Panc1 (cell line): ENCODE measurements at regions not wholly inside any gene's neighbourhood (a gene's known extent, or its start where the extent isn't known, plus 50 kb on each side); places are given as distances from the start of the nearest gene placed in this dataset.

Source experiments
- ATAC-seq: fragments of 200-7000 bp; cut with Tn5 transposase; 2 replicates; pipeline ENCODE4 v1.9.1; 2020; ENCODE audit warnings: mild to moderate bottlenecking, moderate library complexity
- BruUV-seq: library from RNA; stranded (reverse); fragments of 400-500 nt; replicated peaks from 2 replicates; lab custom pipeline; 2021; lab: Mats Ljungman, UMichigan
- CTCF ChIA-PET: fragments of 300-600 bp; sonication (Branson Sonifier 250); formaldehyde crosslinking; loops from one replicate; lab custom pipeline; 2022; ENCODE audit warnings: antibody characterized with exemption; lab: Charles Lee
- POLR2A ChIA-PET: fragments of 300-600 bp; sonication (Branson Sonifier 250); formaldehyde crosslinking; loops from one replicate; lab custom pipeline; 2022; ENCODE audit warnings: antibody characterized with exemption; lab: Charles Lee
- DNase-seq: peaks from one replicate; pipeline ENCODE4 v3.0.0-alpha.2; 2010; ENCODE audit warnings: low read depth, low spot score
- H3K27ac ChIP-seq: 2 replicates; pipeline ENCODE4 v1.5.1; 2011; ENCODE audit warnings: mild to moderate bottlenecking, low read length, inconsistent platforms
- H3K27me3 ChIP-seq: fragments of 200-500 bp; sonication (Bioruptor generic); 2 replicates; pipeline ENCODE4 v1.6.0; 2014; ENCODE audit warnings: low read length, inconsistent platforms; ENCODE audit not compliant: control insufficient read depth, insufficient read depth
- H3K36me3 ChIP-seq: fragments of 200-500 bp; sonication (Bioruptor generic); 2 replicates; pipeline ENCODE4 v1.5.1; 2014; ENCODE audit warnings: inconsistent platforms, mild to moderate bottlenecking, low read length, moderate library complexity; ENCODE audit not compliant: control insufficient read depth, insufficient read depth
- H3K4me1 ChIP-seq: 2 replicates; pipeline ENCODE4 v1.5.1; 2011; ENCODE audit warnings: inconsistent platforms, mild to moderate bottlenecking, low read length, moderate library complexity; ENCODE audit not compliant: control insufficient read depth, insufficient read depth
- H3K4me3 ChIP-seq, 2 experiments: 2 replicates each; pipeline ENCODE4 v1.5.1; 2011 to 2012; ENCODE audit warnings: low read depth in 2 of 2, low read length in 2 of 2, mild to moderate bottlenecking in 2 of 2, inconsistent platforms in 1 of 2, moderate library complexity in 1 of 2
- H3K9me3 ChIP-seq: fragments of 200-500 bp; sonication (Bioruptor generic); 2 replicates; pipeline ENCODE4 v1.5.1; 2014; ENCODE audit warnings: low read depth, mild to moderate bottlenecking, inconsistent platforms, low read length, moderate library complexity; ENCODE audit not compliant: control insufficient read depth, insufficient read depth
- CTCF ChIP-seq: fragments of 450-650 bp; IDR thresholded peaks from 2 replicates; pipeline ENCODE4 v1.5.1; 2017; ENCODE audit warnings: mild to moderate bottlenecking
- POLR2AphosphoS5 ChIP-seq: IDR thresholded peaks from 2 replicates; pipeline ENCODE4 v1.6.1; 2012; ENCODE audit warnings: mild to moderate bottlenecking, low read depth, low read length, moderate library complexity
- REST ChIP-seq, 2 experiments: IDR thresholded peaks; 2 replicates each; pipeline ENCODE4 v1.6.1; 2011 to 2012; ENCODE audit warnings: low read depth in 2 of 2, control low read depth in 1 of 2, low read length in 1 of 2, mild to moderate bottlenecking in 1 of 2, moderate library complexity in 1 of 2; ENCODE audit not compliant: insufficient read depth in 1 of 2
- SIN3A ChIP-seq: IDR thresholded peaks from 2 replicates; pipeline ENCODE4 v1.6.1; 2012; ENCODE audit warnings: low read depth, mild to moderate bottlenecking, low read length, moderate library complexity, borderline replicate concordance; ENCODE audit not compliant: insufficient read depth
- TCF7L2 ChIP-seq: IDR thresholded peaks from 2 replicates; pipeline ENCODE4 v1.6.1; 2011; ENCODE audit warnings: mild to moderate bottlenecking, low read depth, low read length, inconsistent platforms
- in situ Hi-C: cut with HindIII; loops from 2 replicates; pipeline ENCODE4 v1.10.0; 2016; ENCODE audit warnings: low sequenced_read_pairs, low pct_unique_long_range_greater_than_20kb
- intact Hi-C: fragments of 100-400 bp; cut with micrococcal nuclease; formaldehyde crosslinking; loops from one replicate; pipeline ENCODE4 v1.10.0; 2022; ENCODE audit not compliant: unreplicated experiment

- POLR2A ChIA-PET = no interaction called here
- in situ Hi-C loops = no loop called here
- Histone ChIP-seq H3K4me1 (no peaks in the 10 kb centered on the region), H3K9me3 (no peaks in the 10 kb centered on the region), H3K27me3 (no peaks in the 10 kb centered on the region; the same call in 1 of the 2 replicates), H3K36me3 (no peaks in the 10 kb centered on the region), H3K27ac (no peak overlapping the region), H3K4me3 (no peak overlapping the region)
- DNase-seq (no peak), ATAC-seq (no peak)
- TF ChIP-seq TCF7L2 = no peak
- TF ChIP-seq REST (IDR thresholded peaks at IDR 0.05; ENCODE audit: insufficient read depth in 1 of 2, low read depth in 2 of 2, low read length in 1 of 2) = no peak
- no peak for TF ChIP-seq POLR2AphosphoS5
- TF ChIP-seq SIN3A = no peak
- intact Hi-C loops = no loop called here
- CTCF ChIA-PET = no interaction called here
- no TSS peak for BruUV-seq
Observed at GRCh38 chr2:126843081-126843480, 55.6 kb upstream of the TEX51 start.

- Histone ChIP-seq H3K9me3 (no peaks in the 10 kb centered on the region), H3K4me3 (no peak overlapping the region), H3K4me1 (no peaks in the 10 kb centered on the region), H3K27ac (no peak overlapping the region), H3K36me3 (no peaks in the 10 kb centered on the region), H3K27me3 (peaks cover 3% of the 10 kb centered on the region; the same call in 1 of the 2 replicates)
- POLR2A ChIA-PET = no interaction called here
- TF ChIP-seq CTCF (no peak), TCF7L2 (no peak), REST (IDR thresholded peaks at IDR 0.05; ENCODE audit: insufficient read depth in 1 of 2, low read depth in 2 of 2, low read length in 1 of 2) (no peak), POLR2AphosphoS5 (no peak), SIN3A (no peak)
- in situ Hi-C loops = no loop called here
- ATAC-seq (no peak), DNase-seq (no peak)
- no TSS peak for BruUV-seq
- CTCF ChIA-PET = no interaction called here
- intact Hi-C loops = no loop called here
Observed at GRCh38 chr2:126846241-126846640, 52.4 kb upstream of the TEX51 start.
